NCI-H2029 treated with DMSO at 0.1 percent for 48 hours (cell line): ENCODE measurements at regions not wholly inside any gene's neighbourhood (a gene's known extent, or its start where the extent isn't known, plus 50 kb on each side); places are given as distances from the start of the nearest gene placed in this dataset.

Experiments
- DNase-seq: peaks from one replicate; lab custom pipeline; 2025; lab: John Stamatoyannopoulos, UW

DNA sequence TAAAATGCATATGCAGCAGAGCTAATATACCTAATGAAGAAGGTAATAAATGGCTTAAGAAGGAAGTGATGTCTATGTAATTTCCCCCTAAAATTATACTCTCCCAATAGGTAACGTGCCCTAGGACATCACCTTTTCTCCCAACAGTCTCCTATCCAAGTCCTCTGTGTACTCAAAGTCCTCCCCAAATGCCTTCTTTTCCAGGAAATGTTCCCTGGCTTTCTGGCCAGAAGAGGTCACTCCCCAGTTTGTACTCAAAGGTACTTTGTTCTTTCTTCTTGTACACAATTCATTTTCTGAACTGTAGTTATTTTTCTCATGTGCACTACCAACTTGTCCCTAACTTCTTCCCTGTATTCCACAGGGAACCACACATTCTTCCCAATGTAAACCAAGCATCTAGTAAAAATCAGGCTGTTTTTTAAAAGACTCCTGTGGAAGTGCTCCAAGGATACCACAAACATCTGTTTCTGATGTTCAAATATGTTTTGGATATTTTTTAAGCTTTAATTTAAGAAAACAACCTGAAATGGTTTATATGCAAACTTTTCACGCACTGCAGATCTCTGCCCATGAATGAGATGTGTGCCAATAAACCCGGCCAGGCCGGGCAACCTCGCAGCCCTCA lies 262.3 kb upstream of the KLF14 start:
- DNase-seq: no peak

DNA sequence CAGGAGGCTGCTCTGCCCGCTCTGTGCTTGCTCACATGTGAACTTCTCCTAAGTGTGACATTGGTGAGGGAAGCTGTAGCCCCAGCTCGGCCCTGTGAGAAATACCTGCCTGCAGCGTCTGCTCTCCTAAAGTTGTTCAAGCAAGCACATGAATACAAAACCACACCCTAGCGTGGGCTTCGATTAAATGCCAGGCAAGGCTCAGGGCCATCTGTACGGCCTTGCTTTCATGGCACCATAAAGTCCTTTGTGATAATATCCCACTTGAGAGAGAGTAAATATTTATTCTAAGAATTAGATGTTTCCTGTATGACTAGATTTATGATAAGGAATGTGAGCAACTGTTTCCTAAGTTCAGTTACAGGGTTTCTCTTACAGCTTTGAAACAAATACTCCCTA lies 262.8 kb upstream of the KLF14 start:
- peak; percentile 66 for DNase-seq

DNA sequence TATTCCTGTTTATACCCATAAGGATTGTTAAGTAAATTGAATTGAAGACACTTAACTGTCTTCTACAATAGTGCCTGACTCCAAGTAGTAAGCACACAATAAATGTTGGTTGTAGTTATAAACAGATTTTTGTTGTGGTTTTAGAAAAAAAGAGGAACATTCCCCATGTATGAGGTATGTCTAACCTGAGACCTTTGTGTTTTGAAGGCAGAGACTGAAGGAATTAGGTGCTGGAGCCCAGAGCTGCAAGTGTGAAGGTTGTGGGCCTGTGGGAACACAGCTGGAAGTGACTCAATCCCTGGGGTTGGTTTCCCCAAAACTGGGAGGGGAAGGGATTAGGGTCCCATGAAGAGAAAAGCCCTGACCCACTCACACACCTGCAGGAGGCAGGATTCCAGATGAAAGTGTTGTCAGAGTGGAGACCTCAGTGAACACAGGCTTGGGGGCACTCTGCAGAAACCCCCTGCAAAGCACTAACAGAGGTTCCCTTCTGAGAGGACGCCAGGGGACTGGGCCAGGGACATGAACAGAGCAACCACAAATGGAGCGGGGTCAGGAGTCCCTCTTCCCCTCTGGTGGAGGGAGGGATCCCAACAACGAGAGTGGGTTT lies 265.1 kb upstream of the KLF14 start:
- no peak for DNase-seq

DNA sequence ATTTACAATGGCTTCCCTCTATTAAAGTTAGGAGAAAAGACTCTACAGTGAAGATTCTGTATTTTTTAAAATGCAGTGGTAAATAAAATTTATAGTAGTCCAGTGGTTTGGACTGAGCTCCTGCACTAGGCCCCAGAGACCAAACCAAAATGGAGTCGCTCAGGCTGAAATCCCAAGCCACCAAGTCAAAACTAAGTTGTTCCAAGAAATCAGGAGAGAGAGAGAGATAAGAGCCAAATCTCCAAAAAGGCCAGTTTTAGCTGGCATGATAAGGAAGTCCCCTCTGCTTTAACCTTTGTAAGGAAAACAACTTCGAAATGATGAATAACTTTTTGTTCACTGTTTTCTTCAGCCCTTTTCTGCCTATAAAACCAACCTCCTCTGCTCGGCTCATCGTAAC lies 265.9 kb upstream of the KLF14 start:
- no peak for DNase-seq

DNA sequence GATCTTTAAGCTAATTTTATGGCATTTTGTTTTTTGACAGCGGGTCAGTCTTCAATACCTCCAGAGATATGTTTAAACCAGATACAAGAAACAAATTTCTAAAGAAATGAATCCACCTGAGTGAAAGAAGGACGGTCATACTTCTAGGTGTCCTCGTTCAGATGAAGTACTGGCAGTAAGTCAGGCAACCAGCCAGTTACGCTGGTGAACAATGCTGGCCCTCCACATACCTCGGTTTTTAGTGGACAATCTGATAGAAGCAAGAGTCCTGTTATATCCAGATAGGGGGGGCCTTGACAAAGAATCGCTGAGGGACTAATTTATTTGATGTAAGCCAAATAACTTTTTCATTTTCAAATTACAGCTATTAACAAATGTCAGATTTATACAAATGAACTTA lies 266.4 kb upstream of the KLF14 start:
- no peak for DNase-seq

DNA sequence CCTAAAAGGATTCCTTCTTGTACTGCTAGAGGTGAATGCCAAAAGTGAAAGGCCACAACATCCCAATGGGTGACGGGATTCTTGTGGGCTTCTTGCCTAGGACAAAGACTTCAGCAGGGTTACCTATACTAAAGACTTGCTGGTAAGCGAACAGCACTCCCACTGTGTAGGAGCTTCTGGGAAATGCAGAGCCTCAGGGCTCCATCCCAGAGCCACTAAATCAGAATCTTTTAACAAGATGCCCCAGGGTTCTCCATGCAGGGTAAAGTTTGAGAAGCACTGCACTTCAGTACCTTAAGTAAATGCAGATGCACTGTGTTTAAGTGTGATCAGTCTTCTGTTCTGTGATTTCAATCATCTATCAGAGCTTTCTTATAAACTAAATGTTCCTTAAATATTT lies 266.9 kb upstream of the KLF14 start:
- DNase-seq: no peak

DNA sequence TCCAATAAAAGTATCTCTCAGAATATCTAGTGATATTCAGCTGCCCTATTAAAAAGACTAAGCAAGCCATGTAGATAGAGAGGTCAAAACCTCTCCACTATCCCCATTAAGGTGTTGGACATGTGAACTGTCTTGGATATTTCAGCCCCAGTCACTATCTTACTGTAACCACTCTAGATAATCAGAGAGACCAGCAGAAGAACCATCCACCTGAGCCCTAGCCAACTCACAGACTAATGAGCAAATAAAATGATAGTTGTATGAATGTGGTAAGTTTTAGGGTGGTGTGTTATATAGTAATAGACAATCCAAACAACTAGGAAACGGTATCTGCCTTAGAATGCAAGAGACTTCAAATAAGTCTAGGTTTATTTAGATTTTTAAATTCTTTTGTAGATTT lies 268.6 kb upstream of the KLF14 start:
- no peak for DNase-seq

DNA sequence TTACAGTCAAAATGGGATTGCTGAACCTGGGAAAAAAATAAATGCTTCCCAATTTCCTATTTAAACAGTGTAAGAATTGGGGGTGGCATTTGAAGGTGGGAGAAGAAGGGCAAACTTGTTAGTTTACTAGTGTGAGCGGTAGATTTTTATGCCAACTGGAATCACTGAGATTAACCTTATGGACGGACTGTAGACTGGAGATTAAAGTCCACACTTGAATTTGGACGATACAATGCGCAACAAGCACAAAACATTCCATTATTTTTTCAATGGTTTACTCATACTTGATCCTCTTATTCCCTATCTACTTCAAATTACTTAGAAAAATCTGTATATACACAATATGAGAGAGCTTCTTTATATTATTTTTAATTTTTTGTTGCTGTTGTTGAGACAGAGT lies 269.6 kb upstream of the KLF14 start:
- DNase-seq: no peak

DNA sequence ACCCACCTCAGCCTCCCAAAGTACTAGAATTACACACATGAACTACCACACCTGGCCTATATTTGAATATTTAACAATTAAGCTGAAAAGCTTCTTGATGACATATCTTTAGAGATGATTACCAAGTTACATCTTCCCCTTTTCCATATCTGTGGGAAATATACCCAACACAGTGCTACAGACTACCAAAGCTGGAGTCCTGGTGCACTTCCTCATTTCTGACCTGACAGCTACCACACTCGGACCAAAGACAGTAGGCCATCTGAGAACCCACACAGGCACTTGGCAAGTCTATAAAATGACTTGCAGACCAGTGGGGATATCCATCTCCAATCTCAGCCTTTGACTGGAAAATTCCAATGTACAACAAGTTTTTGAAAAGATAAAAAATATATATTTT lies 270.4 kb upstream of the KLF14 start:
- no peak for DNase-seq

DNA sequence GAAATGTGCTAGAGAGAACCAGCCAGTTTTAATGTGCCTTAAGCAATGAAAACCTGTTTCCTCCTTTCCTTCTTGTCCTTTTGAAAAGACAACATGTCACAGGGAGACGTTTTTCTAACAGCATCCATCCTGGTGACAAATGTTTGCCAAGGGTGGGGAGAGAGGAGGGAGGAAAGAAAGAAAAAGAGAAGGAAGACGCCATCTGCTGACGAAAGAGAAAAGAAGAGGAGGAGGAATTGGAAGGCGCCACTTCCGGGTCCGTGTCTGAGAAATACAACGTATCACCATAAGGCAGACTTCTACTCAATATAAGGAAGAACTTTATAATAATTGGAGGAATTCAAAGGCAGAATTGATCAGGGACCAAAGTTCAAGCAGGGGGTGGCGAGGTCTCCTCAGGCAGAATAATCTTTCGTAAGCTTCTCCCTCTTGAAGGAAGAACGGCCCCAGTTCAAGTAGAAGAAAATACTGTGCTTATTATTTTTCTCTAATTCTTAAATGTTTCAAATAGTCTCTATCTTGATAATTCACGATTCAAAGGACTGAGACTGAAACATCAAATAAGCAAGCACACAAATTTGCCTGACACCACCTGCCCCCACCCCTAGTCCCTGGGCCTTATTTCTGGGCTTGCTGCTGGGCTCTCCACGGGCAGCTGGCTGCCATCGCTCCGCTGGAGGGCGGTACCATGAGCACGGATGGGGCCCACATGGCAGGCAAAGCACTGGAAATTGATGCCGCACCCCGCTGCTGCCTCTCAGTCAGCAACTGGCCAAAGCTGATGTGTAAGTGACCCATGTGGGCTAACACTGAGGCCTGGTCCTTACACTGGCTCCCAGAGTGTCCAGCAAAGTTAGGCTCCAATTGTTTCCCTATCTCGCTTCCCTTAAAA lies 273.7 kb upstream of the KLF14 start:
- DNase-seq: peak; percentile 11

DNA sequence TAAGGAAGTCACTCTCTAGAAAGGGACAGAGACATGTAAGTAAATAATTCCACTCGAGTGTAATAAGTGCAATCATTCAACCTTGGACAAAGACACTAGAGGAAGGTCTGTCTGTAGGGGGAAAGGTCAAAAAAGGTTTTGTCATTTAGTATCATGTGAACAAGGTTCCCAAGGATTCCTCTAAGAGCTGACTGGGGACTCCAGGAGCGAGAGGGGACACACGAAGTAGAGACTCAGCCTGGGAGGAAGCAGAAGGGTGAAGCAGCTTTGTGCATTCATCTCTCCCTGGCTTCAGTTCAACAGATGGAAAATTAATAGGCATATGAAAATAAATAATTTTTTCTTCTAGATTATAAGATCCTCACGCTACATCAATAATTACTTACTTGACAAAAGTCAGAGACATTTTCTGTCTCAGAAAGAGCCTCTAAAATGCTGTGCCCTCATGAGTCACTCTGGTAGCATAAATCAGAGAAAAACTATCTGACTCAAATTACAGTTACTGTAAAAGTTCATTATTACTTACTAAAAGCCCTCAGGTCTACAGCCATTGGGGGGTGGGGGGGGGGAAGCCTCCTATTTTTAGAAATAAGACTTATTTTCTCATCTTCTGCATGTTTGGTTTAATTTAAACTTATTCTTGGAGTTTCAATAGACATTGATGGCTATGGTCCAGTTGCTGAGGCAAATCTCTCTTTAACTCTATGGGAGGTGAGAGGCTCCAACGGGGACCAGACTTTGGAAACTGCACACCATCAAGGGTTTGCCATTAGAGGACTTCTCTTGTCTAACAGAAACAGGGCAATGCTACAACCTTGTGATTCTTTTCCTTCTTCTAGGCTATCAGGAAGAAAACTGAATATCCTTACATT lies 275.1 kb upstream of the KLF14 start:
- no peak for DNase-seq

DNA sequence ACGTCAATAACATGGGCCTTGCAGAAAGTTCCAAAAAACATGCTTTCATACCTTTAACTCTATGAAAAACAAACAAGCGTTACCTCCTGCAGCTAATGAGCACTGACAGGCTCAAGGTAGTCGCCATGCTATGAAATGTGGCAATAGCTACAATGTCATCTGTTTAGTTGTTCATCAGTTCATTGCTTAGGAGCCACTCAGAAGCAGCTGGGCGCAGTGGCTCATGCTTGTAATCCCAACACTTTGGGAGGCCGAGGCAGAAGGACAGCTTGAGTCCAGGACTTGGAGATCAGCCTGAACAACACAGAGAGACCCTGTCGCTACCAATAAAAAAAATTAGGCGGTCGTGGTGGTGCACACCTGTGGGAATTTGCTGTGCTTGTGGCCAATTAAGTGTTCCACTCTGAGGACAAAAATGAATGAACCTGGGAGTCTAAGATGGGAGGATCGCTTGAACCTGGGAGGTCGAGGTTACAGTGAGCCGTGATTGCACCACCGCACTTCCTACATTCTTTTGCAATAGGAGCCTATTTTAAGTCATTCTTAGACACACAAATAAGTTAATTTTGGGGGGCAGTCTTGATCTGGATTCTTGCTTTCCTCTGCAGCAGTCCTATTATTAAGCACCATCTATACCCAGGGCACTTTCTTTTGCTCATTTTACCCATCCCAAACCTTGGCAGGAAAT lies 276.2 kb upstream of the KLF14 start:
- no peak for DNase-seq

DNA sequence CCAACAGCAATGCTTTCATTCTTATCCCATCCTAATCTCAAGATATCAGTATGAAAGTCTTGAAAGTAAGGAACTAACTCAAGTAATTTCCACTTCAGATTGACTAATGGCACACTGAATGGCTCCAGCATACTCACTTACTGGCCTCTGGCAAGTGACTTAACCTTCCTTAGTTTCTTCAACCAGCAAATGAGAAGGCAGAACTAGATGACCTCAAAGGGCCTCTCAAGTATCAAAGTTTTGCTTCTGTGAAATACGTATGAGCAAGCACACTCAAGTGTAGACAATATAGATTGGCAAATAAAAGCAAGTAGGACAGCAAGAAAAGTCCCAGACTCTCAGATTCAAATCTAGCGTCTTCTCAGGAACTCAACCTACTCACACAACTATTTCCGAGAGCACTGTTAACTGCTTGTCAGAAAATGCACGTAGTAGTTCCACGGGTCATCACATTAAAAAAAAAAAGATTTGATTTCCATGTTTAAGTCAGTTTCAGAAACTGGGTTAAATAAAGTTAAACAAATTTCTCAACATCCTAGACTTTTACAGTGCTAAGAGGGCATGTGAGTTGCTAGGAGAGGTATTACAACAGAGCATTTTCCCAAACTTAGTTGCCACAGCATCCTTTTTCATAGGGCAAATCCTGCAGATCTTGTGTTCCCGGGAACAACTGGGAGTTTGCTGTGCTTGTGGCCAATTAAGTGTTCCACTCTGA lies 276.9 kb upstream of the KLF14 start:
- DNase-seq: no peak

DNA sequence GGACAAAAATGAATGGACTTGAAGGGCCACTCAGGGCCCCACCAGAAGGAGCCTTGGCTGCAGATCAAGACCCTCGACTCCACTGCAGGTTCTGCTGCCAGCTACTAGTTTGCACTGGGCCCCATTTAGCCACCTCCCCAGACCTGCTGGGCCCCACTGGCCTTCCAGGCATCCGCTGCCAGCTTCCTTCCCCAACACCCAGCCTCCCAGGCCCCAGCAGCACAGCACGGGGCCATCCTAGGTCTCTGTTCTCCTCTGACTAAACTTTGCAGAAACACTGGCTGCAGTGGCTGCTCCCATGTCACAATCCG lies 277.4 kb upstream of the KLF14 start:
- peak; percentile 51 for DNase-seq

DNA sequence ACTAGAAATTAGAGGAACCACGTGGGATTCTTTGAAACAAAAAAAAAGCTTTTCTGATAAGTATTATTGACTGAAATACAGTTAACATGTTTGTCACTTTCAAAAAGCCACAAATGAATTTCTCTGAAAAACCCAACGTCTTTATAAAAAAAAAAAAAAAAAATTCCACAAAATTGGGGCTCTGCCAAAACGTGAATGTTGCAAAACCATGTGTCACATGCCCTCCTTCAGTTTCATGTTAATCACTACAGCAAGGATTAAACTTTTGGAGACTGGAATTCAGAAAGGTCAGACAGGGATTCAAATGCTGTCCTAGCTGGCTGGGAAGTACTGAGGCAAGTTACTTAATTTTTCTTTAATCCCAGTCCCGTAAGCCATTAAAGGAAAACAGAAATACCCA lies 278.0 kb upstream of the KLF14 start:
- no peak for DNase-seq

DNA sequence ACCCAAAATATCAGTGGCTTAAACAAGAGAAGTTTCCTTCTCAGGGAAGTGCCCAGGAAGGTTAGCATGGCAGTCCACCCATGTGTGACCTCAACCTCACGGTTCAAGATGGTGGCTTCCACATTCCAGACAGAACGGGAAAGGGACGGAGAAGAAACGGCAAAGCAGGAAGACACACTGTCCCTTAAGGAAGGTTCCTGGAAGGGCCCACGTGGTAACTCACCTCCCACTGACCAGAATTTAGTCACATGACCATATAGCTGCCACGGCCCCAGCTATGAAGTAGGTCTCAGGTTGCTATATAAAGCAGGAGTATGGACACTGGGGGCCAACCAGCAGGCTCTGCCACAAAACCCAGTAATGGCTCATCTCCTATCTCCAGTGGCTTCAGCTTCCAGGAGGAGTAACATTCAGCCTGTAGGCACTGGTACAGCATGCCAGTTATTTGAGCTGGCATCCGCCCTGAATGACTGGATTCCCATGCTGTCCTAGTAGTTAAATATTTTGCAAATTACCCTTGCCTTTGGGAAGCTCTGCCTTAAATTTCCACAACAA lies 278.5 kb upstream of the KLF14 start:
- DNase-seq: no peak

DNA sequence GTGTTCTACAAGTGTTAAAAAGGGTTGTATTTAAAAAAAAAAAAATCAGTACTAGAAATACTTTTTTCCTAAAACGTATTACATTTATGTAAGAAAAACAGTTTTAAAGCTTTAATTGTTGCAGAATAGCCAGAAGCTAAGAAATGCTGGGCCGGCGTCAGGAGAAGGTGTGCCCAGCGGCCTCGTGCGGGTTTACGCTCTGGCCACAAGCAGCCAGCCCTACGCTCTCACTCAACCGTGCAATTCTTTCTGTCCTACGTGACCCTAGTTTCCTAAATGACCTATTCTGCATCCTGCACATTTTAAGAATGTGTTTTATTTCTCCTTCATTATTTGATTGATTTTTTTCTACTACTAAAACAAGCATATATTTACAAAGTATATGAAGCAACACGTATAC lies 279.7 kb upstream of the KLF14 start:
- DNase-seq: no peak

DNA sequence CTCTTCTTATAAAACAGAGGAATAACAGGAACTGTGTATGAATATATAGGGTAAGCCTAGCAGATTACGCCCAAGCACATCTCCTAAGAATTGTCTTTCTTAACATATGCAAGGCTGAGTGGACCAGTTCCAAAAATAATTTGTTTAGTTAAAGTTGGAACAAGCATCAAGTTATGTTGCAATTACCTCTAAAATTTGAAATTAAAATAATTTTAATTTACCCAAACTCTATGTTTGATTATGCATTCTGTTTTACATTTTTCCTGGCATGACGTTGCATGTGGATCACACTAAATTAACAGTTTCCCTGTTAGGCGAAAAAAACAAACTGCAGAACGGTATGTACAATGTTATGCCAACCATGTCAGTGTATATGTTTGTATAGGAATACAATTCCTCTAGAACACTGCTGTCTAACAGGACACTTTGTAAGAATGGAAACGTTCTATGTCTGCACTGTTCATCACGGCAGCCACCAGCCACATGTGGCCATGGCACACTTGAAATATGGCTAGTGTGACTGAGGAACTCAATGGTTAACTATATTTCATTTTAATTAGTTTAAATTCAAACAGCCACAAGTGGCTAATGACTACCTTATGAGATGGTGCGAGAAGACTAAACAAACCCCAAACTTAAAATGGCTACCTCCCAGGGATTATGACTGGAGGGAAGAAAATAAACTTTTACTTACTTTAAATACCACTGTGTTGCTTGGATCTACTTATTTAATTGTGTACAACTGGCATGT lies 281.1 kb upstream of the KLF14 start:
- no peak for DNase-seq

DNA sequence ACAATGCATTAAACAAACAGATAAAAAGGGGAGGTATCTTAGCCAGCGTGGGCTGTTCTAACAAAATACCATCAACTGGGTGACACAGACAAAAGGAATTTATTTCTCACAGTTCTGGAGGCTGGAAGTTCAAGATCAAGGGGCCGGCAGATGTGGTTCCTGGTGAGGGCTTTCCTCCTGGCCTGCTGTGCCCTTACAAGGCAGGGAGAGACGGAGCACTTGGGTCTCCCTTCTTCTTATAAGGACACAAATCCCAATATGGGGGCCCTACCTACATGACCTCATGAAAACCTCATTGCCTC lies 281.6 kb upstream of the KLF14 start:
- DNase-seq: no peak

DNA sequence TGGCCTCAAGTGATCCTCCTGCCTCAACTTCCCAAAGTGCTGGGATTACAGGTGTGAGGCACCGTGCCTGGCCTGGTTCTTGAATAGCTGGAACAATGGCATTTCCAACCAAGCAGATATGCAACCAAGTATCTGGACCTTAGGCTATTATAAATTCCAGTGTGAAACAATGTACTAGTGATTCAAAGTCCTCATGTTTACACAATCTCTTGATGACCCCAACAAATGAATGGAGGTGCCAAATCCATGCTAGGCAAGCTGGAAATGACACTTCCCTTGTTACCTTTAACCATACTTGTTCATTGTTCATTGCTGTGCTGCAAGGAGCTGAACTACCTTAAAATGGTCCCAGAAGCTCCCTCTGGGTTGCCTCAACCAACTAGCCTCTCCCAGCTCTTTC lies 282.2 kb upstream of the KLF14 start:
- DNase-seq: no peak
